WTC11 (cell line): ENCODE measurements at regions not wholly inside any gene's neighbourhood (a gene's known extent, or its start where the extent isn't known, plus 50 kb on each side); places are given as distances from the start of the nearest gene placed in this dataset.

Experiments
- AFF4 ChIP-seq: sonication (generic); formaldehyde crosslinking; IDR thresholded peaks from 2 replicates; pipeline ENCODE4 v1.8.1; 2023; ENCODE audit warnings: mild to moderate bottlenecking, missing genetic modification reagents, borderline replicate concordance
- CTCF ChIP-seq: fragments of 200-600 bp; IDR thresholded peaks from 2 replicates; pipeline ENCODE4 v1.8.0; 2022; ENCODE audit warnings: antibody characterized with exemption
- RELA ChIP-seq: sonication (generic); formaldehyde crosslinking; IDR thresholded peaks from 2 replicates; pipeline ENCODE4 v1.8.1; 2022; ENCODE audit warnings: missing genetic modification reagents, mild to moderate bottlenecking, borderline replicate concordance
- TEAD4 ChIP-seq: sonication (generic); formaldehyde crosslinking; IDR thresholded peaks from 2 replicates; pipeline ENCODE4 v1.8.0; 2022; ENCODE audit warnings: mild to moderate bottlenecking, missing genetic modification reagents

GRCh38 chr3:24736701-24737100, 242.1 kb upstream of the THRB start:
- TF ChIP-seq CTCF, result no peak
- TF ChIP-seq AFF4 (CRISPR knock-in tag), result no peak
- no peak for TF ChIP-seq RELA (CRISPR knock-in tag)
- TF ChIP-seq TEAD4 (CRISPR knock-in tag), result no peak
